Liver (tissue), 8 donors: ENCODE measurements at regions not wholly inside any gene's neighbourhood (a gene's known extent, or its start where the extent isn't known, plus 50 kb on each side); places are given as distances from the start of the nearest gene placed in this dataset.

Experiments
- DNase-seq: peaks from one replicate; pipeline ENCODE4 v3.0.0-alpha.2; 2017; ENCODE audit warnings: low spot score
- H3K27ac ChIP-seq, 2 donors: one replicate each; pipeline ENCODE4 v1.7.0; 2013; ENCODE audit warnings: inconsistent platforms in 2 of 2, low read length in 2 of 2, control low read depth in 1 of 2, low read depth in 1 of 2, mild to moderate bottlenecking in 1 of 2
- H3K27me3 ChIP-seq, 4 donors: one replicate each; pipeline versions ENCODE4 v1.6.1 to v1.7.0; 2013; ENCODE audit warnings: low read length in 3 of 4, inconsistent platforms in 1 of 4, mild to moderate bottlenecking in 1 of 4, moderate library complexity in 1 of 4; ENCODE audit not compliant: control insufficient read depth in 4 of 4, insufficient read depth in 4 of 4
- H3K36me3 ChIP-seq, 4 donors: one replicate each; pipeline versions ENCODE4 v1.6.1 to v1.7.0; 2013; ENCODE audit warnings: low read length in 3 of 4, mild to moderate bottlenecking in 3 of 4, low read depth in 1 of 4, moderate library complexity in 1 of 4; ENCODE audit not compliant: control insufficient read depth in 4 of 4, insufficient read depth in 3 of 4
- H3K4me1 ChIP-seq, 4 donors: one replicate each; pipeline versions ENCODE4 v1.6.1 to v1.7.0; 2013; ENCODE audit warnings: low read length in 3 of 4, mild to moderate bottlenecking in 3 of 4, moderate library complexity in 1 of 4; ENCODE audit not compliant: control insufficient read depth in 4 of 4, insufficient read depth in 4 of 4
- H3K4me3 ChIP-seq, 3 donors: one replicate each; pipeline versions ENCODE4 v1.6.1 to v1.7.0; 2013; ENCODE audit warnings: low read length in 3 of 3, control low read depth in 1 of 3, low read depth in 1 of 3, mild to moderate bottlenecking in 1 of 3
- H3K9ac ChIP-seq, 2 donors: one replicate each; pipeline ENCODE4 v1.7.0; 2013; ENCODE audit warnings: low read length in 2 of 2, mild to moderate bottlenecking in 2 of 2, moderate library complexity in 2 of 2, control low read depth in 1 of 2, low read depth in 1 of 2
- H3K9me3 ChIP-seq, 4 donors: one replicate each; pipeline versions ENCODE4 v1.6.1 to v1.7.0; 2013; ENCODE audit warnings: low read length in 3 of 4; ENCODE audit not compliant: control insufficient read depth in 4 of 4
- ATF3 ChIP-seq: IDR thresholded peaks from 2 replicates; pipeline ENCODE4 v1.6.1; 2016; ENCODE audit warnings: antibody characterized with exemption
- CTCF ChIP-seq: fragments of 150-350 bp; IDR thresholded peaks from 2 replicates; pipeline ENCODE4 v1.5.1; 2017; ENCODE audit warnings: improper control_type of control experiment, low read depth, low read length; ENCODE audit not compliant: missing input control
- EGR1 ChIP-seq, 2 donors: IDR thresholded peaks; 2 replicates each; pipeline ENCODE4 v1.6.1; 2016 to 2018; ENCODE audit warnings: antibody characterized with exemption in 2 of 2, low read depth in 2 of 2
- FOXA1 ChIP-seq: IDR thresholded peaks from 2 replicates; pipeline ENCODE4 v1.6.1; 2016; ENCODE audit warnings: antibody characterized with exemption
- HNF4A ChIP-seq, 2 donors: conservative IDR thresholded peaks; 2 replicates each; pipeline ENCODE4 v1.6.1; 2016; ENCODE audit warnings: antibody characterized with exemption in 2 of 2, mild to moderate bottlenecking in 2 of 2
- RAD21 ChIP-seq, 2 donors: IDR thresholded peaks; 2 replicates each; pipeline ENCODE4 v1.6.1; 2016; ENCODE audit warnings: antibody characterized with exemption in 2 of 2, mild to moderate bottlenecking in 2 of 2
- REST ChIP-seq: IDR thresholded peaks from 2 replicates; pipeline ENCODE4 v1.6.1; 2016; ENCODE audit warnings: antibody characterized with exemption, mild to moderate bottlenecking
- RXRA ChIP-seq, 2 donors: IDR thresholded peaks; 2 replicates each; pipeline ENCODE4 v1.6.1; 2017 to 2018; ENCODE audit warnings: antibody characterized with exemption in 2 of 2, mild to moderate bottlenecking in 1 of 2
- SP1 ChIP-seq: IDR thresholded peaks from 2 replicates; pipeline ENCODE4 v1.6.1; 2018; ENCODE audit warnings: antibody characterized with exemption, mild to moderate bottlenecking
- TAF1 ChIP-seq: conservative IDR thresholded peaks from 2 replicates; pipeline ENCODE4 v1.6.1; 2016; ENCODE audit warnings: antibody characterized with exemption, mild to moderate bottlenecking
- YY1 ChIP-seq: IDR thresholded peaks from 2 replicates; pipeline ENCODE4 v1.6.1; 2016; ENCODE audit warnings: antibody characterized with exemption, mild to moderate bottlenecking
- WGBS: extraction: QIAGEN DNeasy Blood & Tissue Kit; methylation state at CpG from one replicate; pipeline ENCODE4 v1.1.7; 2013; 5-methylcytosine and 5-hydroxymethylcytosine counted together
- TF ChIP-seq, protein P1 (sequence below): IDR thresholded peaks from 2 replicates; pipeline ENCODE4 v1.6.1; 2016; ENCODE audit warnings: antibody characterized with exemption
- donor health status: healthy.
- donor health status: healthy.
- donor health status: healthy.
- donor health status: healthy.
- donor health status: healthy.

DNA sequence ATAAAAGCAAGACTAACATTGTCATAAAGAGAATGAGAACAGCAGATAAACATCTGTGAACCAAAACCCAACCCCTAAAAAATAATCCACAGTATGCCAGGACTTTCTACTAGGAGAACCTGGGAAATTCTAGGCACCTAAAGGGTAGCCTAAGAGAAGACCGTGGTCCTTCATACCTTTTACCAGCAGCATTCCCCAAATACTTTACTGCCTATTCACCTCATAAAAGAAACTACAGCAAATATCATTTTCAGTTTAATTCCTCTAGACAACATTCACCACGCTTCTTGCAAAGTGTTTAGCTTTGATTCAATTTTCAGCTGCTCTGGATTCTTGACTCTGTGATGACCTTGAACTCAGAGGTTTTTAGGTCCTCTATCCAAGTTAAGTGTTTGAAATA is 1180.7 kb upstream of the B3GALT2 start:
- Histone ChIP-seq H3K27ac (no peak overlapping the region), H3K27me3 (peaks cover 0 to 4% (median 0%) of the 10 kb centered on the region in 4 donors), H3K36me3 (no peaks in the 10 kb centered on the region), H3K4me3 (no peak overlapping the region), H3K4me1 (no peaks in the 10 kb centered on the region), H3K9me3 (no peaks in the 10 kb centered on the region), H3K9ac (no peak overlapping the region)
- no peak for DNase-seq
- TF ChIP-seq YY1 (no peak), SP1 (no peak), RXRA (IDR thresholded peaks at IDR 0.05) (no peak), EGR1 (IDR thresholded peaks at IDR 0.05; ENCODE audit: low read depth in 2 of 2) (no peak), ATF3 (no peak)
- TF ChIP-seq, protein P1, sequence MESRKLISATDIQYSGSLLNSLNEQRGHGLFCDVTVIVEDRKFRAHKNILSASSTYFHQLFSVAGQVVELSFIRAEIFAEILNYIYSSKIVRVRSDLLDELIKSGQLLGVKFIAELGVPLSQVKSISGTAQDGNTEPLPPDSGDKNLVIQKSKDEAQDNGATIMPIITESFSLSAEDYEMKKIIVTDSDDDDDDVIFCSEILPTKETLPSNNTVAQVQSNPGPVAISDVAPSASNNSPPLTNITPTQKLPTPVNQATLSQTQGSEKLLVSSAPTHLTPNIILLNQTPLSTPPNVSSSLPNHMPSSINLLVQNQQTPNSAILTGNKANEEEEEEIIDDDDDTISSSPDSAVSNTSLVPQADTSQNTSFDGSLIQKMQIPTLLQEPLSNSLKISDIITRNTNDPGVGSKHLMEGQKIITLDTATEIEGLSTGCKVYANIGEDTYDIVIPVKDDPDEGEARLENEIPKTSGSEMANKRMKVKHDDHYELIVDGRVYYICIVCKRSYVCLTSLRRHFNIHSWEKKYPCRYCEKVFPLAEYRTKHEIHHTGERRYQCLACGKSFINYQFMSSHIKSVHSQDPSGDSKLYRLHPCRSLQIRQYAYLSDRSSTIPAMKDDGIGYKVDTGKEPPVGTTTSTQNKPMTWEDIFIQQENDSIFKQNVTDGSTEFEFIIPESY, result no peak
- 72% methylated on average over 2 of the region's 2 CpGs for WGBS

DNA sequence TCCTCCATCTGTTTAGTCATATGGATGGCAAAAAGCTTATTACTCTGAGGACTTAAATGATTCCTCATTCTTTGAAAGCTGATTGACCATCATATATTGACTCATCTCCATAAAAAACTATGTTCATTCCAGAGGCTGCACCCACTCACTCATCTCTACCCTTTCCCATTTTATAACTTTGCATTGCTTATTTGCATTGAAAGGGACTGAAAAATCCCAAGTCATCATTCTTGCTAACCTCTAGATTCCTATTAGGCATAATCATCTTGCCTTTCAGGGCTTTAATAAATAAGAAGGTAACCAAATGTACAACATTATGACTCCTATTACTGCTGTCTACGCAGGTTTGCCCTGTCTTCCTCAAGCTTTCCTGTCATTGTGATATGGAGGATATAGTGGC is 1180.3 kb upstream of the B3GALT2 start:
- no peak overlapping the region for H3K27ac ChIP-seq
- H3K9ac ChIP-seq, result no peak overlapping the region
- no peaks in the 10 kb centered on the region for H3K9me3 ChIP-seq
- no peaks in the 10 kb centered on the region for H3K4me1 ChIP-seq
- H3K36me3 ChIP-seq, result no peaks in the 10 kb centered on the region
- 75% methylated on average over 1 of the region's 1 CpG for WGBS
- DNase-seq, result no peak
- no peak overlapping the region for H3K4me3 ChIP-seq
- peaks cover 0 to 4% (median 0%) of the 10 kb centered on the region in 4 donors for H3K27me3 ChIP-seq
- no peak for TF ChIP-seq FOXA1
- TF ChIP-seq REST, result no peak
- no peak for TF ChIP-seq RXRA (IDR thresholded peaks at IDR 0.05)
- no peak for TF ChIP-seq TAF1
- no peak for TF ChIP-seq RAD21 (IDR thresholded peaks at IDR 0.05)
- TF ChIP-seq HNF4A (conservative IDR thresholded peaks at IDR 0.05), result no peak
- no peak for TF ChIP-seq CTCF
